NCI-H526 treated with DMSO at 0.1 percent for 48 hours (cell line): ENCODE measurements at regions not wholly inside any gene's neighbourhood (a gene's known extent, or its start where the extent isn't known, plus 50 kb on each side); places are given as distances from the start of the nearest gene placed in this dataset.
"Not testable (repeated sequence)": the region's sequence is repeated elsewhere in the genome, so short reads cannot be mapped to it uniquely, and the experiment has no call there.

Source experiments
- DNase-seq: peaks from one replicate; lab custom pipeline; 2025; lab: John Stamatoyannopoulos, UW

DNA sequence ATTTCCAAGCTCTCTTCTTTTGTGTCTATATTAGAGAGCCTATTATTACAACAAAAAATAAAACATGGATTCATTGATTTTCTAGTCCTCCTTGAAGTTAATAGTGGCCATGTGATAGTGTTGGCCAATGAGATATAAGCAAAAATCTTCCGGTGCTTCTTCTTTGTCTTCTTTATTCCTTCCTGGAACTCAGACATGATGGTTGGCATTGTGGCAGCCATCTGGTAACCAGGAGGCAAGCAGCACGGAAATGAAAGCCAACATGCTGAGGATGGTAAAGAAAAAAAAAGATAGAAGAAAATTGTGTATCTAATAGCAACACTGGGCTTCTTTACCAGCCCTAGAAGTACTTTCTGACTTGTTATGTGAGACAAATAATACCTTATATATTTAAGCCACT is 50.8 kb upstream of the SEL1L start:
- DNase-seq = no peak

DNA sequence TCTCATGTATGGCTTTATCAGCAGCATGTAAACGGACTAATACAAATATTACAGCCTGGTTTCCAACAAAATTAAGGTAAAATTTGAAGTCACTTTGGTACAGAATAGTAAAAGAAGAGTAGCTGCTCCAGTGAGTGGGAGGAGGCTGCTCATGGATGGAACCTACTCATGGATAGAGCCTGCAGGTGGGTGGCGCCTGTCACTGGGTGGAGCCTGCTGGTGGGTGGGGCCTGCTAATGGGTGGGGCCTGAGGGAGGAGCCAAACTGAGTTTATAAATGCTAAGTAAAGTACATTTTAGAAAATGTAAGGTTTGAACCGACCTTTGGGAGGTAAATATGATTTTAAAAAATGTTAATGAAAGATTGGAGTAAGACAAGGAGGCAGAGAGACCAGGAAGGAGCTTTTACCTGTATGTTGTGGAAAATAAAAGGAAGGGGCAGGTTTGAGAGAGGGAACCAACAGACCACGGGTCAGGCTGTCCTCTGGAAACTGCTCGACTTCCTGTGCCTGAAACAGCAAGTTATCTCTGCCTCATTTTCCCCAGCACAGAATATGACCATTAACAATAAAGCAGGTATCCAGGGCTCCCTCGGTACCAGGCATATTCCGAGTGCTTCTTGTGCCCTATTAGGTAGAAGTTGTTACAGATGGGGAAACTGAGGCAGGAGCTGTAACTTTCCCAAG is 55.9 kb upstream of the SEL1L start:
- no peak for DNase-seq

DNA sequence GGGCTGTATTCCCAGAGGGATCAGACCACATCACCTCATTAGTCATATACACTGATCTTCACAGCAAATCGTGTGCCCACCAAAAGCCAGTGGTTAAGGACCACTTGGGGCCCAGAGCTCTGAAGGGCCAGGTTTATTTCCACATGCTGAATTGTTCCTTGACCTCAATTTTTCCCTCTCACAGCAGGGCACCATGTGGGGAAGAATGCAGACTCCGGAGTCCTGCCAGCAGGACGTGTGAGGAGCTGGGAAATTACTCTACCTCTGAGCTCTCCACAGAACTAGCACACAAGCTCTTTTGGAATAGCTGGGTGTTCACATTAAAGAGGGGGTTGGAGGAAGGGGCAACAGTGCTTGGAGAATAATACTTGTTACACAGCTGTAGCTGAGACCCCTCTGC is 57.6 kb upstream of the SEL1L start:
- no peak for DNase-seq

DNA sequence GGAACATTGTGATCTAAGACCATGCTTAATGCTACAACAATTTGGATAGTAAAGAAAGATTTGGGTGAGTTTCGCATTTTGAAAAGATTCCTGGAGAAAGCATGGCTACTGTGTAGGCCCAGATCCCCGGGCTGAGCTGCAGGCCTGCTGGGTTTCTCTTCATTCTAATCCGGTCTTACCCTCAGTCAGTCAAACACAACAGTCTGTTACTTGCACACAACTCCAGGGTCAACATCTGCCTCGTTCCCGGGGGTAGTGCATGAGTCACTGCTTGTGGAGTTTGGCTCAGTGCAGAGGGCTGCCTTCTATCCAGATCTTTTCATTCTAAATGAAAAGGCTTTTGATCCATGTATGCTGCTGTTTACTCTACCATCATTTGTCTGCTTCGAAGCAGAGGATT is 60.4 kb upstream of the SEL1L start:
- DNase-seq = no peak

DNA sequence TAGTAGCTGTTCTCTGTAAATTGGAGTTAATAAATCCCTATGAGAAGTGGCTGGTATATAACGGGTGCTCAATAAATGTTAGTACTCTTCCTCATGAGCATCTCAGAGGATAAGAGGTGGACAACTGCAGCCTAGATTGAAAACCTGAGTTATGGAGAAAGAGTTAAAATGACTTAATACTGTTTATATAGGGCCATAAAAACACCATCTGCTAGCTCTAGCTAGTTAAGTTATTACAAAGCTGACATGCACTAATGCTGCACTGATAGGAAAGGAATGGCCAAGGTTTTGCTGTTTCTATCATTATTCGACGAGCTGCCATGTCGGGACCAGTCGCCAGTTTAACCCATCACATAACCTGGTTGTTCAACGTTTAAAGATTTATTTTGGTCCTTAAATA is 72.0 kb upstream of the SEL1L start:
- DNase-seq = no peak

DNA sequence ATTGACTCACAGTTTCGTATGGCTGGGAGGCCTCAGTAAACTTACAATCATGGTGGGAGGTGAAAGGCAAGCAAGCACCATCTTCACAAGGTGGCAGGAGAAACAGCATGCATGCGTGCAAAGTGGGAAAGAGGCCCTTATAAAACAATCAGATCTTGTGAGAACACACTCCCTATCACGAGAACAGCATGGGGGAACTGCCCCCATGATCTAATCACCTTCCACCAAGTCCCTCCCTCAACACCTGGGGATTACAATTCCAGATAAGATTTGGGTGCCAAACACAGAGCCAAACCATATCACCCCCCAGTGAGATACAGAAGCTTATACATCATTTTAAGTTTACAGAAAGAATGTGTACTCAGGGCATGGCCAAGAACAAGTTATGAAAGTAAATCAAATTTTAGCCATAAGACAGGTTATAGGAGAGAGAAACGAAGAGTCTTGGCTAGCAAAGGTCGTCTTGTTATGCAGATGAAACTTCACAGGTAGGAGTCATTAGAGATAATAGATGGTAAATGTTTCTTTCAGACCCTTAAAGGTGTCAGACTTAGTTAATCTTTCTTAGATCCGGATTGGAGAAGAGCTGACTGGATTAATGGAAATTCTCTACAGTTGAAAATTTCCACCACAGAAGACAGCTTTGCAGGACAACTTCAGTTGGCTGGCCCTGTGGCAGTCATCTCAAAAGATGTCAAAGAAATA is 79.8 kb upstream of the SEL1L start:
- DNase-seq = no peak

DNA sequence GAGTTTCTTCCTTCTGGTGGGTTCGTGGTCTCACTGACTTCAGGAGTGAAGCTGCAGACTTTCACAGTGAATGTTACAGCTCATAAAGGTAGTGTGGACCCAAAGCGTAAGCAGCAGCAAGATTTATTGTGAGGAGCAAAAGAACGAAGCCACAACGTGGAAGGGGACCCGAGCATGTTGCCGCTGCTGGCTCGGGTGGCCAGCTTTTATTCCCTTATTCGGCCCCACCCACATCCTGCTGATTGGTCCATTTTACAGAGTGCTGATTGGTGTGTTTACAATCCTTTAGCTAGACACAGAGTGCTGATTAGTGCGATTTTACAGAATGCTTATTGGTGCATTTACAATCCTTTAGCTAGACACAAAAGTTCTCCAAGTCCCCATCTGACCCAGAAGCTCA is 80.6 kb upstream of the SEL1L start:
- not testable (repeated sequence) for DNase-seq

DNA sequence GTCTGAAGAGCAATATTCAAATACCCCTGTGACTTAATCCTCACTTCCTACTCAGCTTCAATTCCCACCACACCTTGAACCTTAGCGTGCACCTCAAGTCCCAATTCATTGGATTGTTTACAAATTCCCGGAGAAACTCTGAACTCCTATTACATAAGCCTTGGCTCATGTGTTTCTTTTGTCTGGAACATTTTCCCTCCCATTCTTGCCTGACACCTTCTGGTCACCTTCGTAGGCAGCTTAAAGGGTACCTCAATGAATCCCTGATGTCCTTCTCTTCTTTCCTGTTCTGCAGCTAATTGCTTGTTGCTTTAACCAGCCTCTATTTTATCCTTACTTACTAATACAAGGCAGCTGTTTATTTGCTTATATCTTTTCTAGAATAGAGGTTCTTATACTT is 85.0 kb upstream of the SEL1L start:
- no peak for DNase-seq

DNA sequence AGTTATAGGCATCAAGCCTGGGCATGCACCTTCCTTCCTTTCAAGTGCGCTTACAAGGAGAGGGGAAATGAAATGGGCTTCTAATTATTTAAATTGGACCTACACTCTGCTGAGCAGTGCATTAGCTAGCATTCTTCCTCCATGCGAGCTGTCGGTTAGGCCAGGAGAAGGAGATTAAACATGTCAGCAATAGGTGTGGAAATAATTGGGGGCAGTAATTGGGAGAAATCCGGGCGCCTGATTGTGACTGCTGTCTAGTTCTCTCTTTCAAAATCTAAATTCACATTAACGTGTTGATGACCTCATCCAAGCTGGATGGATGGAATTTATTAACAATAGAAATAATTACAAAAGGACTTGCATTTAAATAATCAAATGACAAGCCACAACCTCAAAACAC is 86.2 kb upstream of the SEL1L start:
- DNase-seq = no peak

DNA sequence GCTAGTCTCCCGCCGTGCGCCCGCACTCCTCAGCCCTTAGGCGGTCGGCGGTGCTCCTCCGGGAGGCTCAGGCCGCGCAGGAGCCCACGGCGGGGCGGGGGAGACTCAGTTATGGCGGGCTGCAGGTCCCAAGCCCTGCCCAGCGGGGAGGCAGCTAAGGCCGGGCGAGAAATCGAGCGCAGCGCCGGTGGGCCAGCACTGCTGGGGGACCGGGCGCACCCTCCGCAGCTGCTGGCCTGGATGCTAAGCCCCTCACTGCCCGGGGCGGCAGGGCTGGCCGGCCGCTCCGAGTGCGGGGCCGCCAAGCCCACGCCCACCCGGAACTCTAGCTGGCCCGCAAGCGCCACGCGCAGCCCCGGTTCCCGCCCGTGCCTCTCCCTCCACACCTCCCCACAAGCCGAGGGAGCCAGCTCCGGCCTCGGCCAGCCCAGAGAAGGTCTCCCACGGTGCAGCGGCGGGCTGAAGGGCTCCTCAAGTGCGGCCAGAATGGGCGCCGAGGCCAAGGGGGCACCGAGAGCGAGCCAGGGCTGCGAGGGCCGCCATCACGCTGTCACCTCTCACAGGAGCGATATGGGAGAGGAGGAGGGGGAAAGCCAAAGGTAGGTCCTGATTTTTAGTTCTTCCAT is 90.2 kb upstream of the SEL1L start:
- DNase-seq = not testable (repeated sequence)

DNA sequence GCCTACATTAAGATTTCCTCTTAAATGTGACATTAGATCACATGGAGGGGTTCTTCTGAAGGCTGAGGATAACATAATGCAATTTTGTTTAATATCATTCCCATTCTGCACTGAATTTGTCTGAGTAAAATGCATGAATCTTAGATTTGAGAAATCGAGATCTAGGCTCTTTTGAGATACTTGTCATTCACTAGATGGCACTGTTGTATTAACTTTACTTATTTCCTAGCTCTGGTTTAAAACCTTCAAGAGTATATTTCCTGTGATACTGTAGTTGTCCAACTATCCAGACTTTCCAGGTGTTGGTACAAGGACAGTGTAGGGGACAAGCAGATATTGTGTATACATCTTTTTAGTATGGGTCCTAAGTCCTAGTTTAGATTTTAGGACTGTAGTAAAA is 91.7 kb upstream of the SEL1L start:
- DNase-seq = peak; percentile 54

DNA sequence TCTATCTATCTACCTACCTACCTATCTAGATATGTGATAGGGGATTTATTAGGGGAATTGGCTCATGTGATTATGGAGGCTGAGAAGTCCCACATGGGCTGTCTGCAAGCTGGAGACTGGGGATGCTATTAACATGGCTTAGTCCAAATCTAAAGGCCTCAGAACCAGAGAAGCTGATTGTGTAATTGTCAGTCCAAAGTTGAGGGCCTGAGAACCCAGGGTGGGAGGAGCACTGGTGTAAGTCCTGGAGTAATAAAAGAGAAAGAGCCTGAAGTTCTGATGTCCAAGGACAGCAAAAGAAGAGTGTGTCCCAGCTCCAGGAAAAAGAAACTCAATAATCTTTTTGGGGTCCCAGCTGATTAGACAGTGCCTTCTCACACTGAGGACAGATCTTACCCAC is 98.5 kb upstream of the SEL1L start:
- no peak for DNase-seq

DNA sequence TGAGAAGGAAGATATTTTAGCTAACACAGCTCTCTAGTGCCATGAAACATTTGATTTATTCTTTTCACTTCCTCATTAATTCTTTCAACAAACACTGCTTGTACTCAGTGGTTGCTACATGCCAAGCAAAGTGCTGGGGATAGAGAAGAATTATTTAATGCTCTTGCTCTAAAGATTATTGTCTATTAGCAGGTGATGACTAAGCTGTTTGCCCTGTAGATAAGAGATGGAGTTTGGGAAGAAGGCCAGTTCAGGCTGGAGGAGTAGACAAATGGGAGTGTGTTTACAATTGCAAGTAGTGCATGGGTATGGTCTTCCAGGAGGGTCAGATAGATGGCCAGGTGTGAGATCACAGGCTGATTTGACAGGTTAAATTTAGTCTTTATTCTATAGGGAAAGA is 99.8 kb upstream of the SEL1L start:
- no peak for DNase-seq

DNA sequence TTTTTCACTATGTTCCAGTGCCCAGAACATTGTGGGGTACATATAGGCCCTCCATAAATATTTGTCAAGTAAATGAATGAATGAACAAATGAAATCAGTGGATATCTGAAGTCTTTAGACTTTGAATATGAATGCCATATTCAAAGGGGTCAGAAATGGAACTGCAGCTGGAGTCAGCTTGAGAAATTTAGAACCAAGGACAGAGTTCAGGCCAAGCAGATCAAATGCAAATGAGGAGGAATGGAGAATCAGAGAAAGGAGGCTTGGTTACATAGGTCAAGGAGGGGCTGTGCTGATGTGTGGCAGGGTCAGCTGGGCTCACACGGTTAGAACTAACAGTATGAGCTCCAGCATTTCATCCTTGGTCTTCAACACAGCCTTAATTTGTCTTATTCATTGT is 104.0 kb upstream of the SEL1L start:
- no peak for DNase-seq

DNA sequence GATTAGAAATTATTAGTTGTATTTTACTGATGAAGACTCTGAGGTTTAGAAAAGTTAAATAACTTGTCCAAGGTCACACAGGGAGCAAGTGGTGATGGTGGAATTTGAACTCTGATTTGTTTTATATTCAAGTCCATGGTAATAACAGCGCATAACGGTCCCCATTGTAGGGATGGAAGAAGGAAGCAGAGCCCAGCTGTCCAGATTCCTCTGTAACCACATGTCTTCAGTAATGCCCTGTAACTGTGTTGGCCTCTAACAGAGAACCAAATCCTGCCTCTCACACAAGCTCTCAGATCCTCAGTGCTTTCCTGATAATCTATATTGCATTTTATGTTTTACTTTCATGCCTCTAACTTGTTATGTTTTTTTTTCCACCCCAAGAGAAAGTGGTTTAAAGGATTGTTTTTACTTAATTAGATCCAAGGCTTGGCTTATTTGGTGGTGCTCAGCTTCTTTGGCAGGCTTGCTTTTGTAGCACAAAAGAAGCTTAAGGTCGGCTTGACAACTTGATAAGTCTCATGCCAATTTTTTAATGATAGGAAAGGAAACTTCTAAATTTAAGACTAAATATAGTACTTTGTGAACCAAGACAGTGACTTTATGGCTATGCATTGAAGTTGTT is 105.1 kb upstream of the SEL1L start:
- DNase-seq = no peak

DNA sequence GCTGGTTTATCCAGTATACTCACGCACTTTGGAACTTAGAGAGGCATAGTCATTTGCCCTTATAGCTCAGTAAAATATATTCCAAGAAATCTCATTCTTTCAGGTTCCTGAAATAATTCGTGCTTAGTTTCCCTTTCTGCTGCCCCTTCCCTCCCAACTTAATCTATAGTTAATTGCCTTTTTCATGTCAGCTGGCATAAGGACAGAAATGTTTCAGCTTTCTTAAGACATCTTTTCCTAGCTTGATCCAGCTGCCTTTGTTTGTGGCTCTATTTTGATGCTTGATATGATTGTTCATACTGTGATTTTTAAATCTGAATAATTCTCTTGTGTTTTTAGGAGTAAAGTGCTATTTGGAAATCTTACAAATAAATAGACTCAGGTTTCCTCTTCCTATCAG is 120.0 kb upstream of the SEL1L start:
- no peak for DNase-seq

DNA sequence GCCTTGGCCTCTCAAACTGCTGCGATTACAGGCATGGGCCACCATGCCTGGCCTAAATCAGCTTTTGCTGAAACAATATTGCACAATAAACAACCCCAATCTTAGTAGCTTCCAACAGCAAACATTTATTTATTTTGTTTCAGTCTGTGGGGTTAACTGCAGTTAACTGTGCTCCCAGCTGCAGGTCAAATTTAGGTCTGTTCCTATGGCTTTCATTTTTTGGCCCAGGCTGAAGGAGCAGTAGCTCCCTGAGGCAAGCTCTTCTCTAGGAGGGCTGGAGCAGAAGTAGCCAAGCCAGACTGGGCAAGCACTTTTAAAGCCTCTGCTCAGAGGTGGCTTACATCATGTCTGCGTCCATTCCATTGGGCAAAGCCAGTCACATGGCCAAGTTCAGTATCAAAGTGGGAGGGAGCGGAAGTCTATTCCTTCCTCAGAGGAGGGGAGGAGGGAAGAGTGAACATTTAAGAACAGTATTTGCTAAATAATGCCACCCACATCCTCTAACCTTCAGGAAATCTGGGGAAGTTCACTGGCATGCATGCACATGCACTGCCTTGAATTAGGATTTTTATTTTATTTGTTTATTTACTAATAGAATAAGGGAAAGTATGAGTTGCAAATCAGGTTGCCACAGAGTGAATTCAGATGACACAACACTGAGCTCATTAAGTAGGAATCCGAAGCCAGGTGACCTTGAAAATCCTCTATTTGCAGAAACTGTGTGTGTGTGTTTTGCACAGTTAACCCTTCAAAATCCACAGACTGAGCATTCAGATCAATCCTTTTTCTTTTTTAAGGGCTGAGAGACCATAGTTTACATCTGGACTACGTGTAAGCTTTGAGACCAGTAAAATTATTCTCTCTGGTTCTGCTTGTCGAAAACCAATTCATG is 122.0 kb upstream of the SEL1L start:
- no peak for DNase-seq

DNA sequence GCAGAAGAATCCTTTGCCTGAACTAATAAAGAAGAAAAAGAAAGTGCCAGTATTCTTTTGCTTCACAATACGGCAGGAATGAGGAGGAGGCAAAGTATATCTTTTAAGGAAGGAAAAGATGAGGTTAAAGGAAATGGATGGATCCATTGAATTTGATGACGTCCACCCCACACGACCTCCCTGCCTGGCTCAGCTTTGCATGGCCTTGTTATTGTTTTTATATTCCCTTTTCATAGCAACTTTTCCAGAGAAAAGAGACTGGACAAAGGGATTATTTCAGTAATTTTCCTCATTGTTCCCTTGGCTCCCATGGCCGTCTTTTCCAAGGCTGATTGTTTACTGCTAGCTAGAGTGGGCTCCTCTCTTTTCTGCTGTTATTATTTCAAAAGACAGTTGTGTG is 123.2 kb upstream of the SEL1L start:
- no peak for DNase-seq

DNA sequence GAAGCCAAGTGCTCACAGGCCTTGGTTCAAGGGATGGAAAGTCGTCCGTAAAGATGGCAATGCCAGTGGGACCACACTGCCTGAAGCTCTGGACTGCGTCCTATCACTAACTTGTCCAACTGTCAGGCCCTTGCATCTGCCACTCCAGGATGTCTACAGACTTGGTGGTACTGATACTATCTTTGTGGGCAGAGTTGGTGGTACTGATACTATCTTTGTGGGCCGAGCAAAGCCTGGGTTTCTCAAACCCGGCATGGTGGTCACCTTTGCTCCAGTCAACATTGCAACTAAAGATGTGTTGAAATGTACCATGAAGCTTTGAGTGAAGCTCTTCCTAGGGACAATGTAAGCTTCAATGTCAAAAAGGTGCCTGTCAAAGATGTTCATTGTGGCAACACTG is 128.4 kb upstream of the SEL1L start:
- no peak for DNase-seq

DNA sequence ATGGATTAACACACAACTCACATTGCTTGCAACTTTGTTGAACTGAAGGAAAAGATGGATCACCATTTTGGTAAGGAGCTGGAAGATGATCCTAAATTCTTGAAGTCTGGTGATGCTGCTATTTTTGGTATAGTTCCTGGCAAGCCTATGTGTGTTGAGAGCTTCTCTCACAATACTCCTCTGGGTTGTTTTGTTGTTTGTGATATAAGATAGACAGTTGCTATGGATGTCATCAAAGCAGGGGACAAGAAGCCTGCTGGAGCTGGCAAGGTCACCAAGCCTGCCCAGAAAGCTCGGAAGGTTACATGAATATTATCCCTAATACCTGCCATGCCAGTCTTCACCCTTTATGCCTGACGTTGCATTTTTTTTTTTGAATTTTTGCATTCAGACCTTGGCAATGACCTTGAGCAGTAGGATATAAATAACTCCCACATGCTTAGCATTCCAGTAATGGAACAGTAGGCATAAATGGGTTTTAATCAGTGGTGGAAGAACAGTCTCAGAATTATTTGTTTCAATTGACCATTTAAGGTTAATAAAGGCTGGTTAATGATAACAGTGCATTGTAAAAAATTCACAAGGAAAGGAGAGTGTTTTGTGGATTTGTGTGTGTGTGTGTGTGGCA is 129.0 kb upstream of the SEL1L start:
- no peak for DNase-seq

DNA sequence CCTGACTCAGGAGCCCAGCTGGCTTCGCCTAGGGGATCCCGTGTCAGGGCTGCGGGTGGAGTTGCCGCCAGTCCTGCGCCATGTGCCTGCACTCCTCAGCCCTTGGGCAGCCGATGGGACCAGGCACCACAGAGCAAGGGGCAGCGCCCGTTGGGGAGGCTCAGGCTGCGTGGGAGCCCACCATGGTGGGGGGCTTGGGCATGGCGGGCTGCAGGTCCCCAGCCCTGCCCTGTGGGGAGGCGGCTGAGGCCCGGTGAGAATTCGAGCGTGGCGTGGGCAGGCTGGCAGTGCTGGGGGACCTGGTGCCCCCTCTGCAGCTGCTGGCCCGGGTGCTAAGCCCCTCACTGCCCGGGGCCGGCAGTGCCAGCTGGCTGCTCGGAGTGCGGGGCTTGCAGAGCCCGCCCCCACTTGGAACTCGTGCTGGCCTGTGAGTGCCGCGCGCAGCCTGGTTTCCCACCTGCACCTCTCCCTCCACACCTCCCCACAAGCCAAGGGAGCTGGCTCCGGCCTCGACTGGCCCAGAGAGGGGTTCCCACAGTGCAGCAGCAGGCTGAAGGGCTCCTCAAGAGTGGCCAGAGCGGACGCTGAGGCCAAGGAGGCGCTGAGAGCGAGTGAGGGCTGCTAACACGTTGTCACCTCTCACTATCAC is 135.1 kb upstream of the SEL1L start:
- no peak for DNase-seq
